Hepatocyte (in vitro differentiated cells): ENCODE measurements at regions not wholly inside any gene's neighbourhood (a gene's known extent, or its start where the extent isn't known, plus 50 kb on each side); places are given as distances from the start of the nearest gene placed in this dataset.

ENCODE experiments used
- CTCF ChIP-seq: fragments of 200-600 bp; sonication (generic); IDR thresholded peaks from 2 replicates; pipeline ENCODE4 v1.5.1; 2016; ENCODE audit warnings: antibody characterized with exemption, mild to moderate bottlenecking; ENCODE audit not compliant: poor library complexity
- EZH2phosphoT487 ChIP-seq: fragments of 200-600 bp; sonication (generic); IDR thresholded peaks from one replicate; pipeline ENCODE4 v1.6.1; 2018; ENCODE audit warnings: antibody characterized with exemption, mild to moderate bottlenecking, low read depth, moderate library complexity; ENCODE audit not compliant: unreplicated experiment, severe bottlenecking

DNA sequence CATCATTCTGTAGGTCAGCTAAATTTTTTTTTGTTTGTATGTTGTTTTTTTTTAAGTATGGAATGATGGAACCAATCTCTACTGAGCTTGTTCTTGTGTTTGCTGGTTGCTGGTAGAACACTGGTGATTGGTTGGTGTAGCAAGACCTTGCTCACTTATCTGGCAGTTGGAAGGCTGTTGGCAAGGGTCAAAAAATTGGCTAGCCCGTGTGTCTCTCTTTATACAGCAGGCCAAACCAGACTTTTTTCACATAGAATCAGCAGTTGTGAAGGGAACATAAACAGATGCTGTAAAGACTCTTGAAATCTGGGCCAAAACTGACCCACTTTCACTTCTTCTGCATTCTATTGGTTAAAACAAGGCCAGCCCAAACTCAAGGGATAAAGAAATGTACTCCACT, 2026.5 kb downstream of the LRRC4C start:
- TF ChIP-seq EZH2phosphoT487 (no peak), CTCF (no peak)
